Prostate gland (tissue), 2 donors: ENCODE measurements at regions not wholly inside any gene's neighbourhood (a gene's known extent, or its start where the extent isn't known, plus 50 kb on each side); places are given as distances from the start of the nearest gene placed in this dataset. TPM values are rescaled to one million over a fixed set of nuclear protein-coding genes. Genes with fewer than 3 reads are reported as not detected.

ENCODE experiments used
- DNase-seq: peaks from one replicate; pipeline ENCODE4 v3.0.0-alpha.2; 2019; ENCODE audit warnings: low spot score
- H3K27ac ChIP-seq, 2 donors: fragments of 200-600 bp; sonication (generic); 2 replicates each; pipeline ENCODE4 v1.5.1; 2017 to 2019
- H3K27me3 ChIP-seq: fragments of 200-600 bp; sonication (generic); replicated peaks from 2 replicates; pipeline ENCODE4 v1.5.1; 2019; ENCODE audit not compliant: insufficient read depth
- H3K36me3 ChIP-seq, 2 donors: fragments of 200-600 bp; sonication (generic); 1 replicate in 1 of 2; 2 replicates in 1 of 2; pipeline versions ENCODE4 v1.5.1 to v1.8.1; 2017 to 2019
- H3K4me1 ChIP-seq: fragments of 200-600 bp; sonication (generic); replicated peaks from 2 replicates; pipeline ENCODE4 v1.5.1; 2019
- H3K4me3 ChIP-seq, 2 donors: fragments of 200-600 bp; sonication (generic); 2 replicates each; pipeline ENCODE4 v1.5.1; 2017 to 2019
- H3K9me3 ChIP-seq: fragments of 200-600 bp; sonication (generic); 2 replicates; pipeline ENCODE4 v1.5.1; 2017
- CTCF ChIP-seq, 4 experiments: fragments of 200-600 bp in 2 of 4; fragments of 450-650 bp in 2 of 4; sonication (generic) in 2 of 4; IDR thresholded peaks; 1 replicate in 3 of 4; 2 replicates in 1 of 4; pipeline ENCODE4 v1.5.1; 2016 to 2019; ENCODE audit warnings: antibody characterized with exemption in 4 of 4, mild to moderate bottlenecking in 2 of 4, moderate library complexity in 2 of 4
- POLR2A ChIP-seq: fragments of 450-650 bp; IDR thresholded peaks from one replicate; pipeline ENCODE4 v1.6.1; 2016; ENCODE audit warnings: antibody characterized with exemption, mild to moderate bottlenecking
- POLR2AphosphoS5 ChIP-seq: sonication (generic); formaldehyde crosslinking; IDR thresholded peaks from one replicate; pipeline ENCODE4 v1.6.1; 2017; ENCODE audit warnings: antibody characterized with exemption
- WGBS: methylation state at CpG from one replicate; pipeline ENCODE4 v1.1.5; 2018; 5-methylcytosine and 5-hydroxymethylcytosine counted together
- intact Hi-C: fragments of 100-400 bp; cut with DNase I; formaldehyde crosslinking; loops from one replicate; pipeline ENCODE4 v1.14.2; 2022
- microRNA-seq: library from miRNA; unstranded; fragments of <30 nt; microRNA quantifications from one replicate; pipeline ENCODE4, GENCODE V29; 2016
- small RNA-seq, 2 donors: library from RNA; depleted of rRNA; stranded (forward); fragments of <200 nt; gene quantifications; one replicate each; pipeline ENCODE3, GENCODE V24; 2016

- WGBS = 57% methylated on average over 8 of the region's 8 CpGs
- no peak overlapping the region for H3K27ac ChIP-seq
- H3K4me1 ChIP-seq = no peaks in the 10 kb centered on the region
- no peaks in the 10 kb centered on the region for H3K36me3 ChIP-seq
- no peak for TF ChIP-seq CTCF (IDR thresholded peaks at IDR 0.05)
- no peak for TF ChIP-seq POLR2AphosphoS5
- TF ChIP-seq POLR2A = no peak
- DNase-seq = no peak
- H3K27me3 ChIP-seq = no peaks in the 10 kb centered on the region
- H3K4me3 ChIP-seq = no peak overlapping the region
- no peaks in the 10 kb centered on the region for H3K9me3 ChIP-seq
- intact Hi-C loops = no loop called here
Observed at GRCh38 chr14:106879241-106879640, 1352.9 kb downstream of the TMEM121 start.

- Histone ChIP-seq H3K9me3 (no peaks in the 10 kb centered on the region), H3K36me3 (no peaks in the 10 kb centered on the region), H3K27me3 (no peaks in the 10 kb centered on the region), H3K27ac (no peak overlapping the region), H3K4me1 (no peaks in the 10 kb centered on the region), H3K4me3 (no peak overlapping the region)
- DNase-seq = no peak
- 79% methylated on average over 37 of the region's 44 CpGs for WGBS
- intact Hi-C loops = no loop called here
- TF ChIP-seq POLR2AphosphoS5 (no peak), CTCF (IDR thresholded peaks at IDR 0.05) (peak in 2 of 4 experiments; percentile 7 to 35), POLR2A (no peak)
Observed at GRCh38 chr14:106883218-106883692, 1356.9 kb downstream of the TMEM121 start.

Small RNA genes lying in the stretch of these regions (microRNA-seq; reads per million reads assigned to microRNA genes)
- gene MIR4507 (not detected), gene MIR4537 (not detected), gene MIR4538 (not detected), gene MIR4539 (not detected), gene MIR5195 (not detected), gene MIR8071-1 (not detected), gene MIR8071-2 (not detected)

Small RNA genes lying in the stretch of these regions (small RNA-seq; reads per million reads assigned to genes)
- gene AC244452.1 = 0 reads per million in 2 donors
- 0 reads per million in 2 donors for gene IGHD1-1
- gene IGHD1-14 = 0 reads per million in 2 donors
- gene IGHD1-20 = 0 reads per million in 2 donors
- gene IGHD1-26 = 0 reads per million in 2 donors
- 0 reads per million in 2 donors for gene IGHD1-7
- gene IGHD2-15 = 0 reads per million in 2 donors
- gene IGHD2-2 = 0 reads per million in 2 donors
- 0 reads per million in 2 donors for gene IGHD2-21
- gene IGHD2-8 = 0 reads per million in 2 donors
- 0 reads per million in 2 donors for gene IGHD3-10
- 0 reads per million in 2 donors for gene IGHD3-16
- gene IGHD3-22 = 0 reads per million in 2 donors
- gene IGHD3-3 = 0 reads per million in 2 donors
- 0 reads per million in 2 donors for gene IGHD3-9
- gene IGHD4-11 = 0 reads per million in 2 donors
- gene IGHD4-17 = 0 reads per million in 2 donors
- 0 reads per million in 2 donors for gene IGHD4-23
- 0 reads per million in 2 donors for gene IGHD4-4
- 0 reads per million in 2 donors for gene IGHD5-12
- gene IGHD5-18 = 0 reads per million in 2 donors
- gene IGHD5-24 = 0 reads per million in 2 donors
- gene IGHD5-5 = 0 reads per million in 2 donors
- gene IGHD6-13 = 0 reads per million in 2 donors
- gene IGHD6-19 = 0 reads per million in 2 donors
- gene IGHD6-25 = 0 reads per million in 2 donors
- gene IGHD6-6 = 0 reads per million in 2 donors
- gene IGHD7-27 = 0 reads per million in 2 donors
- 0 reads per million in 2 donors for gene IGHJ1
- gene IGHJ1P = 0 reads per million in 2 donors
- gene IGHJ2 = 0 reads per million in 2 donors
- gene IGHJ2P = 0 reads per million in 2 donors
- 0 reads per million in 2 donors for gene IGHJ3
- 0 reads per million in 2 donors for gene IGHJ3P
- 0 reads per million in 2 donors for gene IGHJ4
- 0 reads per million in 2 donors for gene IGHJ5
- 0 reads per million in 2 donors for gene IGHJ6
- 0 reads per million in 2 donors for gene IGHV1-12
- 0 reads per million in 2 donors for gene IGHV1-14
- 0 reads per million in 2 donors for gene IGHV3-19
- 0 reads per million in 2 donors for gene IGHV3-57
- gene IGHV3-76 = 0 reads per million in 2 donors
- 0 reads per million in 2 donors for gene IGHV5-78
- 0 reads per million in 2 donors for gene IGHV7-40
- gene IGHVII-1-1 = 0 reads per million in 2 donors
- gene IGHVII-15-1 = 0 reads per million in 2 donors
- 0 reads per million in 2 donors for gene IGHVII-22-1
- gene IGHVII-28-1 = 0 reads per million in 2 donors
- 0 reads per million in 2 donors for gene IGHVII-33-1
- 0 reads per million in 2 donors for gene IGHVII-40-1
- gene IGHVII-44-2 = 0 reads per million in 2 donors
- gene IGHVII-46-1 = 0 reads per million in 2 donors
- gene IGHVII-49-1 = 0 reads per million in 2 donors
- gene IGHVII-51-2 = 0 reads per million in 2 donors
- 0 reads per million in 2 donors for gene IGHVII-53-1
- gene IGHVII-60-1 = 0 reads per million in 2 donors
- gene IGHVII-62-1 = 0 reads per million in 2 donors
- 0 reads per million in 2 donors for gene IGHVII-67-1
- 0 reads per million in 2 donors for gene IGHVII-74-1
- 0 reads per million in 2 donors for gene IGHVII-78-1
- gene IGHVIII-11-1 = 0 reads per million in 2 donors
- gene IGHVIII-13-1 = 0 reads per million in 2 donors
- 0 reads per million in 2 donors for gene IGHVIII-2-1
- 0 reads per million in 2 donors for gene IGHVIII-22-2
- gene IGHVIII-25-1 = 0 reads per million in 2 donors
- gene IGHVIII-26-1 = 0 reads per million in 2 donors
- gene IGHVIII-38-1 = 0 reads per million in 2 donors
- 0 reads per million in 2 donors for gene IGHVIII-5-1
- gene IGHVIII-5-2 = 0 reads per million in 2 donors
- 0 reads per million in 2 donors for gene IGHVIII-67-2
- 0 reads per million in 2 donors for gene IGHVIII-67-3
- 0 reads per million in 2 donors for gene IGHVIII-67-4
- gene IGHVIII-76-1 = 0 reads per million in 2 donors
- 0 reads per million in 2 donors for gene IGHVIII-82
- gene MIR4507 = 0 reads per million in 2 donors
- 0 reads per million in 2 donors for gene MIR4537
- gene MIR4538 = 0 reads per million in 2 donors
- 0 reads per million in 2 donors for gene MIR4539
- 0 reads per million in 2 donors for gene MIR5195
- gene MIR8071-1 = 0 reads per million in 2 donors
- gene MIR8071-2 = 0 reads per million in 2 donors
- 0 to 0.10 reads per million in 2 donors for gene RNA5SP389
